ENCODE measurements at regions not wholly inside any gene's neighbourhood (a gene's known extent, or its start where the extent isn't known, plus 50 kb on each side); places are given as distances from the start of the nearest gene placed in this dataset.
"Not testable (repeated sequence)": the region's sequence is repeated elsewhere in the genome, so short reads cannot be mapped to it uniquely, and the experiment has no call there.

- Histone ChIP-seq H3K27ac (no peak overlapping the region), H3K4me3 (no peak overlapping the region), H3K4me1 (replicated peaks in 1 of 2) (no peaks in the 10 kb centered on the region)
- WGBS, 10 experiments: 0 to 73% (median 51%) methylated on average over 1 to 2 of the region's 2 CpGs; no CpG with 5 or more reads in 2 of the 10 experiments
- in situ Hi-C loops (cut with MboI; ENCODE audit: low pct_unique_long_range_greater_than_20kb in 2 of 9, low sequenced_read_pairs in 9 of 9, unreplicated experiment in 9 of 9): no loop called here
- no peak for ATAC-seq (replicated peaks in 6 of 8)
Measured at GRCh38 chr10:16195894-16196293, 240.9 kb upstream of the PTER start.

DNA sequence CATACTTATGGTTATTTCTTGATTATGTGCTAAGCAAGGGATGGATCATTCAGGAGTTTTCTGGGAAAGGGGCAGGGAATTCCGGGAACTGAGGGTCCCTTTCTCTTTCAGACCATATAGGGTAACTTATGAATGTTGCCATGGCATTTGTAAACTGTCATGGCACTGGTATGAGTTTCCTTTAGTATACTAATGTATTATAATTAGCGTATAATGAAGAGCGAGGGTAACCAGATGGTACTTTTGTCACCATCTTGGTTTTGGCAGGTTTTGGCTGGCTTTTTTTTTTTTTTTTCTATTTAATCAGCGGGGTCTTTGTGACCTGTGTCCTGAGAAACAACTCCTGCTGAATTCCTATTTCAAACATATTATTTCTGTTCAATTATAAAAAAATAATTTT is 237.6 kb upstream of the PTER start:
- Histone ChIP-seq H3K4me1 (replicated peaks in 1 of 2) (no peaks in the 10 kb centered on the region), H3K4me3 (no peak overlapping the region), H3K27ac (no peak overlapping the region)
- no peak for ATAC-seq (replicated peaks in 6 of 8)
- in situ Hi-C loops (cut with MboI; ENCODE audit: low pct_unique_long_range_greater_than_20kb in 2 of 9, low sequenced_read_pairs in 9 of 9, unreplicated experiment in 9 of 9): no loop called here
- WGBS, 10 experiments: 20 to 100% (median 85%) methylated on average over 2 to 4 of the region's 4 CpGs; no CpG with 5 or more reads in 4 of the 10 experiments

DNA sequence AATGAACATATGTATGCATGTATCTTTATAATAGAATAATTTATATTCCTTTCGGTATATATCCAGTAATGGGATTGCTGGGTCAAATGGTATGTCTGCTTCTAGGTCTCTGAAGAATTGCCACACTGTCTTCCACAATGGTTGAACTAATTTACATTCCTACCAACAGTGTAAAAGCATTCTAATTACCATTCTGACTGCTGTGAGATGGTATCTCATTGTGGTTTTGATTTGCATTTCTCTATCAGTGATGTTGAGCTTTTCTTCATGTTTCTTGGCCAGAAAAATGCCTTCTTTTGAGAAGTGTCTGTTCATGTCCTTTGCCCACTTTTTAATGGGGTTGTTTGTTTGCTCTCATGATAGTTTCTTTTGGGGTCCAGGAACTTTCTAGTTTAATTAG is 213.2 kb upstream of the PTER start:
- ATAC-seq (replicated peaks in 6 of 8); H3K4me1 ChIP-seq (replicated peaks in 1 of 2); H3K27ac ChIP-seq; H3K4me3 ChIP-seq; in situ Hi-C loops (cut with MboI; ENCODE audit: low pct_unique_long_range_greater_than_20kb in 2 of 9, low sequenced_read_pairs in 9 of 9, unreplicated experiment in 9 of 9): not testable (repeated sequence)
- WGBS, 10 experiments: 33 to 86% (median 82%) methylated on average over 1 of the region's 1 CpG; no CpG with 5 or more reads in 5 of the 10 experiments

- in situ Hi-C loops (cut with MboI; ENCODE audit: low pct_unique_long_range_greater_than_20kb in 2 of 9, low sequenced_read_pairs in 9 of 9, unreplicated experiment in 9 of 9): no loop called here
- ATAC-seq (replicated peaks in 6 of 8): no peak
- H3K4me1 ChIP-seq (replicated peaks in 1 of 2): no peaks in the 10 kb centered on the region
- H3K27ac ChIP-seq: no peak overlapping the region
- H3K4me3 ChIP-seq: no peak overlapping the region
- WGBS, 10 experiments: 0 to 100% (median 94%) methylated on average over 2 to 3 of the region's 3 CpGs; no CpG with 5 or more reads in 1 of the 10 experiments
Measured at GRCh38 chr10:16227674-16228073, 209.1 kb upstream of the PTER start.

- in situ Hi-C loops (cut with MboI; ENCODE audit: low pct_unique_long_range_greater_than_20kb in 2 of 9, low sequenced_read_pairs in 9 of 9, unreplicated experiment in 9 of 9): no loop called here
Measured at GRCh38 chr10:16231176-16231575, 205.6 kb upstream of the PTER start.

GRCh38 chr10:16231734-16232435 is 204.9 kb upstream of the PTER start:
- Histone ChIP-seq H3K4me1 (replicated peaks in 1 of 2) (no peaks in the 10 kb centered on the region), H3K27ac (no peak overlapping the region), H3K4me3 (no peak overlapping the region)
- in situ Hi-C loops (cut with MboI; ENCODE audit: low pct_unique_long_range_greater_than_20kb in 2 of 9, low sequenced_read_pairs in 9 of 9, unreplicated experiment in 9 of 9): no loop called here
- 7 to 91% (median 74%) methylated on average over 2 to 11 of the region's 11 CpGs; no CpG with 5 or more reads in 1 of the 10 experiments for WGBS, 10 experiments
- ATAC-seq (replicated peaks in 6 of 8): no peak

More at GRCh38 chr10:16231176-16231575, 205.6 kb upstream of the PTER start:
- no peaks in the 10 kb centered on the region for H3K4me1 ChIP-seq (replicated peaks in 1 of 2)
- no peak overlapping the region for H3K27ac ChIP-seq
- WGBS, 10 experiments: 0 to 86% (median 76%) methylated on average over 1 to 2 of the region's 2 CpGs
- no peak for ATAC-seq (replicated peaks in 6 of 8)
- H3K4me3 ChIP-seq: no peak overlapping the region

GRCh38 chr10:16232441-16232840 is 204.4 kb upstream of the PTER start:
- WGBS, 10 experiments: 0 to 100% (median 82%) methylated on average over 1 of the region's 1 CpG; no CpG with 5 or more reads in 2 of the 10 experiments
- H3K4me3 ChIP-seq: no peak overlapping the region
- no peak for ATAC-seq (replicated peaks in 6 of 8)
- no peak overlapping the region for H3K27ac ChIP-seq
- no peaks in the 10 kb centered on the region for H3K4me1 ChIP-seq (replicated peaks in 1 of 2)
- in situ Hi-C loops (cut with MboI; ENCODE audit: low pct_unique_long_range_greater_than_20kb in 2 of 9, low sequenced_read_pairs in 9 of 9, unreplicated experiment in 9 of 9): no loop called here

DNA sequence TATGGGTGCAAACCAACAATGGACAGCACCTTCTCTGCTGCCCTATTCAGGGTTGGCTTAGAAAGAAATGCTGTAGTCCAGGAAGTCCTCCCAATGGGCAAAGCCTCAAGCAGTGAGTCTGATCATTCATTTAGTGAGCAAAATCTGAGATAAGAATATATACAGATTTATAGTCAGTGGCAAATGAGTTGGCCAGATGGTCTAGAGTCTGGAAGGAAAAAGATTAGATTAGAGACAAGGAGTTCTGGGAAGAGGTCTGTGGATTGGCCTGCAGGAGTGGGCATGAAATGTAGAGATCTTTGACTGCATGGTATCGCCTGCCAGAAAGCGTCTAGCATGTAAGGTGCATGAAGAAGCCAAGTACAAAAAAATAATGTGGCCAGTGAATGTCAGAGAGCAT is 201.9 kb upstream of the PTER start:
- Histone ChIP-seq H3K27ac (no peak overlapping the region), H3K4me1 (replicated peaks in 1 of 2) (no peaks in the 10 kb centered on the region), H3K4me3 (no peak overlapping the region)
- in situ Hi-C loops (cut with MboI; ENCODE audit: low pct_unique_long_range_greater_than_20kb in 2 of 9, low sequenced_read_pairs in 9 of 9, unreplicated experiment in 9 of 9): no loop called here
- WGBS, 10 experiments: 8 to 100% (median 100%) methylated on average over 1 to 2 of the region's 2 CpGs; no CpG with 5 or more reads in 3 of the 10 experiments
- ATAC-seq (replicated peaks in 6 of 8): no peak

DNA sequence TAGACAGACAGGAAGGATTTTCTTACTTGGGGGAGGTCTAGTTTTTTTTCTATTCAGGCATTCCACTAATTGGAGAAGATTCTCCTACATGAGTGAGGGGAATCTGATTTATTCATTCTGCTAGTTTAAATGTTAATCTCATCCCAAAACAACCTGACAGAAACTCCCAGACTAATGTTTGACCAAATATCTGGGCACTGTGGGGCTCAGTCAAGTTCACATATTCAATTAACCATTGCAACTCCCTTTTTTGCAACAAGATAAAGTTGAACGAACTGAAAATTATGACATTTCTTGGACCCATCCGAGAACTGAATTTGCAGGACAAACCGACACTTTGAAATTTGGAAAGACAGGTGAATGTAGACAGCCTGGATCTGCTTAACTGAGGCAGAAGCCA is 194.4 kb upstream of the PTER start:
- WGBS, 10 experiments: 19 to 100% (median 83%) methylated on average over 1 to 3 of the region's 3 CpGs; no CpG with 5 or more reads in 2 of the 10 experiments
- Histone ChIP-seq H3K27ac (no peak overlapping the region), H3K4me3 (no peak overlapping the region), H3K4me1 (replicated peaks in 1 of 2) (no peaks in the 10 kb centered on the region)
- in situ Hi-C loops (cut with MboI; ENCODE audit: low pct_unique_long_range_greater_than_20kb in 2 of 9, low sequenced_read_pairs in 9 of 9, unreplicated experiment in 9 of 9): no loop called here
- ATAC-seq (replicated peaks in 6 of 8): no peak

- no peak for ATAC-seq (replicated peaks in 6 of 8)
- Histone ChIP-seq H3K27ac (no peak overlapping the region), H3K4me1 (replicated peaks in 1 of 2) (no peaks in the 10 kb centered on the region), H3K4me3 (no peak overlapping the region)
- in situ Hi-C loops (cut with MboI; ENCODE audit: low pct_unique_long_range_greater_than_20kb in 2 of 9, low sequenced_read_pairs in 9 of 9, unreplicated experiment in 9 of 9): no loop called here
Measured at GRCh38 chr10:16242859-16243613, 193.8 kb upstream of the PTER start.

DNA sequence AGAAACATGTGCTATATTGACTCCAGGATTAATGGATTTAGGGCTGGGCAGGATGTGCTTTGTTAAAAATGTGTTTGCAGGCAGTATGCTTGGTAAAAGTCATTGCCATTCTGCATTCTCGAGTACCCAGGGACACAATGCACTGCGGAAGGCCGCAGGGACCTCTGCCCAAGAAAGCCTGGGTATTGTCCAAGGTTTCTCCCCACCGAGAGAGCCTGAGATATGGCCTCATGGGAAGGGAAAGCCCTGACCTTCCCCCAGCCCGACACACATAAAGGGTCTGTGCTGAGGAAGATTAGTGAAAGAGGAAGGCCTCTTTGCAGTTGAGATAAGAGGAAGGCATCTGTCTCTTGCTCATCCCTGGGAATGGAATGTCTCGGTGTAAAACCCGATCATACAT is 186.7 kb upstream of the PTER start:
- 7 to 93% (median 70%) methylated on average over 1 to 5 of the region's 7 CpGs; no CpG with 5 or more reads in 4 of the 10 experiments for WGBS, 10 experiments
- H3K4me1 ChIP-seq (replicated peaks in 1 of 2); H3K4me3 ChIP-seq; ATAC-seq (replicated peaks in 6 of 8); in situ Hi-C loops (cut with MboI; ENCODE audit: low pct_unique_long_range_greater_than_20kb in 2 of 9, low sequenced_read_pairs in 9 of 9, unreplicated experiment in 9 of 9); H3K27ac ChIP-seq: not testable (repeated sequence)

DNA sequence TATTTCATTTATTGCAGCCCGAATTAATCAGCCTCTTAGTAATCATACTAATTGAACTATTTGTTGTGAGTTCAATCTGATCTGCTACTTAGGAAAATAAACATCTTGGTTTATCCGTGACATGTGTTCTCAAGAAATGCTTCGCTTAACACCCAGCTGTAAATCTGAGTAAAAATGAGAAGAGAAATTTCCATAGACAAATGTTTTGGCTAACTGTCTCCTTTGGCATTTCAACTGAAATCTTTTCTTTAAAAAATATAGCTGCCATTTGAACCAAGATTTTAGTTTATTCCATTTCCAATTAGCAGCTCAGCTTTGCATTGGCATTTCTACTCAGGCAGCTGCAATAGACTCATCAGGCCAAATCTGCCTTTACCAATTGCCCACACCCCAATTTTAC is 180.5 kb upstream of the PTER start:
- H3K27ac ChIP-seq: no peak overlapping the region
- H3K4me3 ChIP-seq: no peak overlapping the region
- ATAC-seq (replicated peaks in 6 of 8): no peak
- in situ Hi-C loops (cut with MboI; ENCODE audit: low pct_unique_long_range_greater_than_20kb in 2 of 9, low sequenced_read_pairs in 9 of 9, unreplicated experiment in 9 of 9): no loop called here
- no peaks in the 10 kb centered on the region for H3K4me1 ChIP-seq (replicated peaks in 1 of 2)
- 0 to 100% (median 65%) methylated on average over 1 to 3 of the region's 3 CpGs for WGBS, 10 experiments

GRCh38 chr10:16258291-16259040 is 178.3 kb upstream of the PTER start:
- no peaks in the 10 kb centered on the region for H3K4me1 ChIP-seq (replicated peaks in 1 of 2)
- WGBS, 10 experiments: 0 to 90% (median 67%) methylated on average over 1 to 5 of the region's 6 CpGs

More at GRCh38 chr10:16258291-16259040, 178.3 kb upstream of the PTER start:
- ATAC-seq (replicated peaks in 6 of 8): no peak
- in situ Hi-C loops (cut with MboI; ENCODE audit: low pct_unique_long_range_greater_than_20kb in 2 of 9, low sequenced_read_pairs in 9 of 9, unreplicated experiment in 9 of 9): no loop called here
- H3K4me3 ChIP-seq: no peak overlapping the region
- H3K27ac ChIP-seq: no peak overlapping the region
